Loucy (cell line): ENCODE measurements at regions not wholly inside any gene's neighbourhood (a gene's known extent, or its start where the extent isn't known, plus 50 kb on each side); places are given as distances from the start of the nearest gene placed in this dataset.

Experiments
- H2AFZ ChIP-seq: fragments of 200-600 bp; sonication (generic); 2 replicates; pipeline ENCODE4 v1.6.0; 2016; ENCODE audit warnings: antibody characterized with exemption, mild to moderate bottlenecking, low read length, moderate library complexity
- H3F3A ChIP-seq: fragments of 200-600 bp; 2 replicates; pipeline ENCODE4 v1.6.0; 2016; ENCODE audit warnings: antibody characterized with exemption, low read depth, mild to moderate bottlenecking
- H3K27me3 ChIP-seq: fragments of 200-600 bp; sonication (generic); 2 replicates; pipeline ENCODE4 v1.6.1; 2014; ENCODE audit warnings: low read length, mild to moderate bottlenecking; ENCODE audit not compliant: insufficient read depth, poor library complexity, severe bottlenecking
- H3K36me3 ChIP-seq: fragments of 200-600 bp; sonication (generic); 2 replicates; pipeline ENCODE4 v1.6.1; 2016; ENCODE audit warnings: low read length; ENCODE audit not compliant: insufficient read depth
- H3K4me1 ChIP-seq: fragments of 200-600 bp; sonication (generic); 2 replicates; pipeline ENCODE4 v1.5.1; 2014; ENCODE audit warnings: low read length, mild to moderate bottlenecking; ENCODE audit not compliant: insufficient read depth, poor library complexity, severe bottlenecking
- H3K4me2 ChIP-seq: fragments of 200-600 bp; sonication (generic); 2 replicates; pipeline ENCODE4 v1.6.0; 2014; ENCODE audit warnings: antibody characterized with exemption, low read length, low read depth, mild to moderate bottlenecking; ENCODE audit not compliant: poor library complexity, severe bottlenecking
- H3K4me3 ChIP-seq: fragments of 200-600 bp; sonication (generic); 2 replicates; pipeline ENCODE4 v1.5.1; 2014; ENCODE audit warnings: low read length, mild to moderate bottlenecking, mixed read lengths; ENCODE audit not compliant: poor library complexity, severe bottlenecking
- H3K79me2 ChIP-seq: fragments of 200-600 bp; sonication (generic); 2 replicates; pipeline ENCODE4 v1.6.1; 2014; ENCODE audit warnings: low read length; ENCODE audit not compliant: insufficient read depth
- H3K9ac ChIP-seq: fragments of 200-600 bp; sonication (generic); 2 replicates; pipeline ENCODE4 v1.6.0; 2014; ENCODE audit warnings: mild to moderate bottlenecking, low read depth, low read length, moderate library complexity; ENCODE audit not compliant: poor library complexity, severe bottlenecking
- H3K9me2 ChIP-seq: fragments of 200-600 bp; sonication (generic); replicated peaks from 2 replicates; pipeline ENCODE4 v1.6.1; 2016; ENCODE audit warnings: low read depth, low read length, mixed read lengths
- H3K9me3 ChIP-seq: fragments of 200-600 bp; sonication (generic); 2 replicates; pipeline ENCODE4 v1.6.1; 2014; ENCODE audit warnings: mild to moderate bottlenecking, antibody characterized with exemption, low read length, low read depth; ENCODE audit not compliant: insufficient read depth
- H4K20me1 ChIP-seq: fragments of 200-600 bp; sonication (generic); 2 replicates; pipeline ENCODE4 v1.6.0; 2014; ENCODE audit warnings: antibody characterized with exemption, low read length, mild to moderate bottlenecking; ENCODE audit not compliant: insufficient read depth, poor library complexity, severe bottlenecking
- CTCF ChIP-seq: fragments of 200-600 bp; sonication (generic); conservative IDR thresholded peaks from 2 replicates; pipeline ENCODE4 v1.5.1; 2014; ENCODE audit warnings: mild to moderate bottlenecking, antibody characterized with exemption, low read length
- EZH2phosphoT487 ChIP-seq: fragments of 200-600 bp; IDR thresholded peaks from 2 replicates; pipeline ENCODE4 v1.6.1; 2018; ENCODE audit warnings: antibody characterized with exemption, mild to moderate bottlenecking, moderate library complexity, borderline replicate concordance

- no peaks in the 10 kb centered on the region for H3K36me3 ChIP-seq
- no peak overlapping the region for H3K9ac ChIP-seq
- no peaks in the 10 kb centered on the region for H3K9me3 ChIP-seq
- H3K4me3 ChIP-seq: no peak overlapping the region
- no peaks in the 10 kb centered on the region for H3K4me1 ChIP-seq
- no peak overlapping the region for H2AFZ ChIP-seq
- no peaks in the 10 kb centered on the region for H4K20me1 ChIP-seq
- H3K9me2 ChIP-seq: no peaks in the 10 kb centered on the region
- no peaks in the 10 kb centered on the region for H3F3A ChIP-seq
- H3K79me2 ChIP-seq: no peaks in the 10 kb centered on the region
- TF ChIP-seq CTCF (no peak), EZH2phosphoT487 (no peak)
- H3K27me3 ChIP-seq: no peaks in the 10 kb centered on the region
- H3K4me2 ChIP-seq: no peak overlapping the region
Observed at GRCh38 chr4:156545003-156545785, 426.4 kb downstream of the PDGFC start.

- Histone ChIP-seq H3K4me3 (no peak overlapping the region), H4K20me1 (no peaks in the 10 kb centered on the region), H3K4me2 (no peak overlapping the region), H3K36me3 (no peaks in the 10 kb centered on the region), H2AFZ (no peak overlapping the region), H3K9me2 (no peaks in the 10 kb centered on the region), H3K4me1 (no peaks in the 10 kb centered on the region), H3K27me3 (no peaks in the 10 kb centered on the region), H3K9me3 (no peaks in the 10 kb centered on the region), H3K79me2 (no peaks in the 10 kb centered on the region), H3F3A (no peaks in the 10 kb centered on the region), H3K9ac (no peak overlapping the region)
- TF ChIP-seq EZH2phosphoT487 (no peak), CTCF (no peak)
Observed at GRCh38 chr4:156539376-156539775, 432.2 kb downstream of the PDGFC start.

GRCh38 chr4:156538651-156539257 is 432.8 kb downstream of the PDGFC start:
- H3K9me3 ChIP-seq: no peaks in the 10 kb centered on the region
- no peaks in the 10 kb centered on the region for H3K79me2 ChIP-seq
- H3K36me3 ChIP-seq: no peaks in the 10 kb centered on the region
- no peak overlapping the region for H3K4me2 ChIP-seq
- TF ChIP-seq EZH2phosphoT487: no peak
- TF ChIP-seq CTCF: no peak
- H4K20me1 ChIP-seq: no peaks in the 10 kb centered on the region
- no peaks in the 10 kb centered on the region for H3F3A ChIP-seq
- H3K9me2 ChIP-seq: no peaks in the 10 kb centered on the region
- H3K9ac ChIP-seq: no peak overlapping the region
- no peak overlapping the region for H3K4me3 ChIP-seq
- no peaks in the 10 kb centered on the region for H3K27me3 ChIP-seq
- H2AFZ ChIP-seq: no peak overlapping the region
- H3K4me1 ChIP-seq: no peaks in the 10 kb centered on the region
